ENCODE measurements at regions not wholly inside any gene's neighbourhood (a gene's known extent, or its start where the extent isn't known, plus 50 kb on each side); places are given as distances from the start of the nearest gene placed in this dataset.

DNA sequence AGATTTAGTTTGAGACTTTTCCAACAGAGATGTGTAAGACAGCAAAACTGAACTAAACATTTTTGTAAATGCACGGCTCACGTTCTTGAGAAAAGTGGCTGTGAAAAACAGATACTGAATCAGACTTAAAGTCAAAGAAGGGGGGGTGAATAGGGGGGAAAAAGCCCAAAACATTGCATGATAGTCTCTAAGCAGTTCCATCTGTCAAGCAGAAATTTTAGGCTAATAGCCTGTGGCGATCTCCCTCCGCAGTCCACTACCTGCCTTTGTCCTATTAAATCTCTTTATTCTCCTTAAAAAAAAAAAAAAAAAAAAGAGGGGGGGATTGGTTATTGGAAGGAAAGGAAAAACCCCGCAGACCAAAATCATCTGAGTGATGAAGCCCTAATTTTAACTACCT, 217.6 kb upstream of the NFIA start:
- Histone ChIP-seq H3K9ac (ENCODE audit: low read length) (no peak overlapping the region), H2AFZ (ENCODE audit: low read depth, low read length, poor library complexity, severe bottlenecking) (no peak overlapping the region), H4K20me1 (ENCODE audit: insufficient read depth) (no peaks in the 10 kb centered on the region), H3K4me2 (ENCODE audit: low read length) (no peak overlapping the region), H3K9me3 (ENCODE audit: control insufficient read depth in 1 of 2, insufficient read depth in 1 of 2, low read depth in 1 of 2, low read length in 2 of 2) (no peaks in the 10 kb centered on the region), H3K79me2 (ENCODE audit: insufficient read depth, low read length) (no peaks in the 10 kb centered on the region), H3K4me3 (replicated peaks in 1 of 2; ENCODE audit: low read depth in 1 of 2, low read length in 2 of 2) (no peak overlapping the region), H3K4me1 (ENCODE audit: control insufficient read depth in 1 of 2, insufficient read depth in 2 of 2, low read length in 2 of 2) (no peaks in the 10 kb centered on the region), H3K27ac (ENCODE audit: low read depth, low read length) (no peak overlapping the region), H3K9me2 (ENCODE audit: insufficient read depth) (no peaks in the 10 kb centered on the region), H3K36me3 (ENCODE audit: control insufficient read depth in 1 of 2, insufficient read depth in 2 of 2, low read length in 2 of 2) (no peaks in the 10 kb centered on the region), H3K27me3 (ENCODE audit: insufficient read depth, low read length) (peaks cover 62% of the 10 kb centered on the region)
- BruUV-seq (replicated peaks), result no TSS peak
- ATAC-seq (no peak), DNase-seq (ENCODE audit: low read depth, low spot score) (no peak)
- CTCF ChIA-PET, result interaction anchor here (0.7 kb wide), 1 partner anchor 415 kb away, joined by 4 read pairs; no protein-coding TSS in a partner anchor
- TF ChIP-seq, protein P1, sequence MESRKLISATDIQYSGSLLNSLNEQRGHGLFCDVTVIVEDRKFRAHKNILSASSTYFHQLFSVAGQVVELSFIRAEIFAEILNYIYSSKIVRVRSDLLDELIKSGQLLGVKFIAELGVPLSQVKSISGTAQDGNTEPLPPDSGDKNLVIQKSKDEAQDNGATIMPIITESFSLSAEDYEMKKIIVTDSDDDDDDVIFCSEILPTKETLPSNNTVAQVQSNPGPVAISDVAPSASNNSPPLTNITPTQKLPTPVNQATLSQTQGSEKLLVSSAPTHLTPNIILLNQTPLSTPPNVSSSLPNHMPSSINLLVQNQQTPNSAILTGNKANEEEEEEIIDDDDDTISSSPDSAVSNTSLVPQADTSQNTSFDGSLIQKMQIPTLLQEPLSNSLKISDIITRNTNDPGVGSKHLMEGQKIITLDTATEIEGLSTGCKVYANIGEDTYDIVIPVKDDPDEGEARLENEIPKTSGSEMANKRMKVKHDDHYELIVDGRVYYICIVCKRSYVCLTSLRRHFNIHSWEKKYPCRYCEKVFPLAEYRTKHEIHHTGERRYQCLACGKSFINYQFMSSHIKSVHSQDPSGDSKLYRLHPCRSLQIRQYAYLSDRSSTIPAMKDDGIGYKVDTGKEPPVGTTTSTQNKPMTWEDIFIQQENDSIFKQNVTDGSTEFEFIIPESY (IDR thresholded peaks at IDR 0.05; ENCODE audit: extremely low read depth, insufficient replicate concordance, low read length), result no peak
- TF ChIP-seq CBX3 (IDR thresholded peaks at IDR 0.05; ENCODE audit: low read depth) (no peak), EZH2 (IDR thresholded peaks at IDR 0.05) (no peak), EZH2phosphoT487 (IDR thresholded peaks at IDR 0.05; ENCODE audit: borderline replicate concordance) (no peak), ZNF274 (IDR thresholded peaks at IDR 0.05; ENCODE audit: low read depth, low read length) (no peak), POLR2A (IDR thresholded peaks at IDR 0.05; ENCODE audit: borderline replicate concordance, extremely low read depth, insufficient read depth, insufficient read length) (no peak), ELF1 (IDR thresholded peaks at IDR 0.05; ENCODE audit: borderline replicate concordance, low read depth) (no peak)
- RAD21 ChIA-PET (ENCODE audit: low non-redundant PET in 1 of 2, low total read pairs in 2 of 2, uncharacterized antibody in 2 of 2, unreplicated experiment in 2 of 2), result no interaction called here
- intact Hi-C loops (cut with micrococcal nuclease), result no loop called here
- POLR2A ChIA-PET, result no interaction called here

- no peaks in the 10 kb centered on the region for H4K20me1 ChIP-seq (ENCODE audit: insufficient read depth)
- no TSS peak for BruUV-seq (replicated peaks)
- H3K27ac ChIP-seq (ENCODE audit: low read depth, low read length), result no peak overlapping the region
- no peak overlapping the region for H3K4me3 ChIP-seq (replicated peaks in 1 of 2; ENCODE audit: low read depth in 1 of 2, low read length in 2 of 2)
- no peaks in the 10 kb centered on the region for H3K36me3 ChIP-seq (ENCODE audit: control insufficient read depth in 1 of 2, insufficient read depth in 2 of 2, low read length in 2 of 2)
- H3K4me2 ChIP-seq (ENCODE audit: low read length), result no peak overlapping the region
- H3K27me3 ChIP-seq (ENCODE audit: insufficient read depth, low read length), result peaks cover 53% of the 10 kb centered on the region
- no peak for DNase-seq (ENCODE audit: low read depth, low spot score)
- TF ChIP-seq CTCF (IDR thresholded peaks at IDR 0.05 in 2 of 3, conservative IDR thresholded peaks at IDR 0.05 in 1 of 3; ENCODE audit: borderline replicate concordance in 1 of 3, insufficient read depth in 1 of 3, low read depth in 2 of 3, low read length in 2 of 3) (no peak), EZH2phosphoT487 (IDR thresholded peaks at IDR 0.05; ENCODE audit: borderline replicate concordance) (0 out of 2 replicates have a peak, but pooled peaks have one; percentile 41)
- H3K9ac ChIP-seq (ENCODE audit: low read length), result no peak overlapping the region
- no peak for ATAC-seq
- H3K4me1 ChIP-seq (ENCODE audit: control insufficient read depth in 1 of 2, insufficient read depth in 2 of 2, low read length in 2 of 2), result no peaks in the 10 kb centered on the region
- CTCF ChIA-PET, result no interaction called here
- H3K9me3 ChIP-seq (ENCODE audit: control insufficient read depth in 1 of 2, insufficient read depth in 1 of 2, low read depth in 1 of 2, low read length in 2 of 2), result no peaks in the 10 kb centered on the region
- no peaks in the 10 kb centered on the region for H3K79me2 ChIP-seq (ENCODE audit: insufficient read depth, low read length)
- no peaks in the 10 kb centered on the region for H3K9me2 ChIP-seq (ENCODE audit: insufficient read depth)
- POLR2A ChIA-PET, result interaction anchor here (0.7 kb wide), 1 partner anchor 782 kb away, joined by 3 read pairs; no protein-coding TSS in a partner anchor
- no peak overlapping the region for H2AFZ ChIP-seq (ENCODE audit: low read depth, low read length, poor library complexity, severe bottlenecking)
- intact Hi-C loops (cut with micrococcal nuclease), result no loop called here
- RAD21 ChIA-PET (ENCODE audit: low non-redundant PET in 1 of 2, low total read pairs in 2 of 2, uncharacterized antibody in 2 of 2, unreplicated experiment in 2 of 2), result no interaction called here
Measured at GRCh38 chr1:60863131-60863530, 219.2 kb upstream of the NFIA start.

Measured in HCT116 (cell line).